Uterus (tissue), 2 donors: ENCODE measurements at regions not wholly inside any gene's neighbourhood (a gene's known extent, or its start where the extent isn't known, plus 50 kb on each side); places are given as distances from the start of the nearest gene placed in this dataset.

Experiments
- CTCF ChIP-seq, 4 experiments: fragments of 200-600 bp in 2 of 4; fragments of 450-650 bp in 2 of 4; sonication (generic) in 2 of 4; IDR thresholded peaks; one replicate each; pipeline ENCODE4 v1.5.1; 2016 to 2019; ENCODE audit warnings: antibody characterized with exemption in 4 of 4, mild to moderate bottlenecking in 2 of 4, moderate library complexity in 1 of 4
- POLR2A ChIP-seq, 2 donors: fragments of 450-650 bp; IDR thresholded peaks; one replicate each; pipeline ENCODE4 v1.6.1; 2016; ENCODE audit warnings: antibody characterized with exemption in 2 of 2, mild to moderate bottlenecking in 1 of 2, moderate library complexity in 1 of 2

- TF ChIP-seq CTCF (IDR thresholded peaks at IDR 0.05) (no peak), POLR2A (IDR thresholded peaks at IDR 0.05) (no peak)
Measured at GRCh38 chr3:153287017-153287416, 125.0 kb downstream of the RAP2B start.
